HAP-1 (cell line): ENCODE measurements at regions not wholly inside any gene's neighbourhood (a gene's known extent, or its start where the extent isn't known, plus 50 kb on each side); places are given as distances from the start of the nearest gene placed in this dataset.
"Not testable (repeated sequence)": the region's sequence is repeated elsewhere in the genome, so short reads cannot be mapped to it uniquely, and the experiment has no call there.

ENCODE experiments used
- DNase-seq, 2 experiments: peaks; one replicate each; pipeline ENCODE4 v3.0.0-alpha.2; 2016 to 2020; ENCODE audit warnings: low spot score in 2 of 2
- H3K27me3 ChIP-seq: fragments of 250-450 bp; sonication (Bioruptor Pico); 2 replicates; pipeline ENCODE4 v1.5.1; 2020; ENCODE audit warnings: low read depth, mild to moderate bottlenecking, moderate library complexity
- H3K36me3 ChIP-seq: fragments of 250-450 bp; sonication (Bioruptor Pico); replicated peaks from 2 replicates; pipeline ENCODE4 v1.5.1; 2020; ENCODE audit warnings: mild to moderate bottlenecking
- H3K4me1 ChIP-seq: fragments of 250-450 bp; sonication (Bioruptor Pico); 2 replicates; pipeline ENCODE4 v1.5.1; 2020; ENCODE audit warnings: mild to moderate bottlenecking
- H3K4me3 ChIP-seq: fragments of 250-450 bp; sonication (Bioruptor Pico); 2 replicates; pipeline ENCODE4 v1.5.1; 2020; ENCODE audit warnings: mild to moderate bottlenecking, moderate library complexity
- H3K9me3 ChIP-seq: fragments of 250-450 bp; sonication (Bioruptor Pico); 2 replicates; pipeline ENCODE4 v1.5.1; 2020; ENCODE audit warnings: mild to moderate bottlenecking, moderate library complexity
- in situ Hi-C: fragments of 300-500 bp; cut with MboI; formaldehyde crosslinking; loops from 3 replicates; pipeline ENCODE4 v1.14.3; 2020; ENCODE audit warnings: low sequenced_read_pairs, inconsistent platforms, mixed read lengths

DNA sequence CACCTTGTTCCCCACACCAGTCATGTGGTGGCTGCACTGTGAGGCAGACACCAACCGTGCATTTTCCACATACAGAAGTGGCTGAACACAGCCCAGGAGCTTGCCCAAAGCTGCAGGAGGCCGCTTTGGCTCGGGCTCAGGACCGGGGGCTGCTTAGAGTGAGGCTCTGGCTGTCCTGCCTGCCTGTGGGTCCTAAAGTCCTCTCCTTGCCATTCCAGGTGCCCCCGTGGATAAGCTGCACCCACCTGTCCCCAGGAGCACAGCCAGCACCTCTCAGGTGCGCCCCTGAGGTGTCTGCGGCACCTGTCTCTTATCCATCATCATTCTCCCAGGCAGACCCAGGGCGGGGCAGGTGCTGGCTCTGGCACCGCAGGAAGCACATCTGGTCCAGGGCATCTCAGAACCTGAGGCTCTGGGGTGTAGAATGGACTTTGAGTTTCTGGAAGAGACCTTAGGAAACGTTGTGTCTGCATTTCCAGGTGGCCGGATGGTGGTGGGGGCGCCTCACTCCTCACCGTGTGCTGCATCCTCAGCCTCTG, 180.5 kb upstream of the ZNF469 start:
- H3K4me1 ChIP-seq: no peaks in the 10 kb centered on the region
- no peaks in the 10 kb centered on the region for H3K27me3 ChIP-seq
- H3K4me3 ChIP-seq: no peak overlapping the region
- DNase-seq: no peak
- no peaks in the 10 kb centered on the region for H3K9me3 ChIP-seq
- in situ Hi-C loops: no loop called here
- no peaks in the 10 kb centered on the region for H3K36me3 ChIP-seq

DNA sequence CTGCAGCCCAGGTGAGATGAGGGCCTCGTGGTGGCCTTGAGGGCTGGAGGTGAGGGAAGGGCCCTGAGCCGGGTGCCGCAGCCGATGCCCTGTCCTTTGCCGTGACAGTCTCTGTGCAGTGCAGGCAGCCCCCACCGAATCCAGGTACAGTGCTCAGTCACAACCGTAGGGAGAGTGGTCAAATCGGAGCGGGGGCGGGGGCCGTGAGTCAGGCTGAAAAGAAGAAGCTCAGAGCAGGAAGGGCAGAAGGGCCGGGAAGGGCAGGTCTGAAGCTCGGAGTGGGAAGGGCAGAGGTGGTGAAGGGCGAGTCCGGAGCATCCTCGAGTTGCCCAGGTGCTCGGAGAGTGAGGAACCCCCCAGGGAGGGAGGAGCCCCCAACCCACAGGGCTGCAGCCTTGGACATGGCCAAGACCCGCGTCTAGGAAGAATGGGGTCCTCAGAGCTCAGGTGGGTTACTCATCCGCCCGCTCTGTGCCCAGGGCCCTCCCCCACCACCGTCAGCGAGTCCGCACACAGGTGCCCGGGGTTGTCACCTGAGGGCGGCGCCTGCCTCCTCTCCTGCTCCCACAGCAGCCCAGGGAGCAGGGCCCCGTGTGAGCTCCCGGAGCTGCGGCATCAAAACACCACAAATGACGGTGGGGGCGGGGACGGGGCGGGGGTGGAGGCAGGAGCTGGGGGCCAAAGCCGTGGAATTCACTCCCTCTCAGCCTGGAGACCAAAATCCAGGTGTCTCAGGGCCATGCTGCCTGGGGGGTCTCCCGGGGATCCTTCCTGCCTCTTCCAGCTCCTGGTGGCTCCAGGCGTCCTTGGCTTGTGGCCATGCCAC, 179.7 kb upstream of the ZNF469 start:
- H3K27me3 ChIP-seq, H3K4me1 ChIP-seq, H3K36me3 ChIP-seq, DNase-seq, H3K4me3 ChIP-seq, H3K9me3 ChIP-seq, in situ Hi-C loops: not testable (repeated sequence)

DNA sequence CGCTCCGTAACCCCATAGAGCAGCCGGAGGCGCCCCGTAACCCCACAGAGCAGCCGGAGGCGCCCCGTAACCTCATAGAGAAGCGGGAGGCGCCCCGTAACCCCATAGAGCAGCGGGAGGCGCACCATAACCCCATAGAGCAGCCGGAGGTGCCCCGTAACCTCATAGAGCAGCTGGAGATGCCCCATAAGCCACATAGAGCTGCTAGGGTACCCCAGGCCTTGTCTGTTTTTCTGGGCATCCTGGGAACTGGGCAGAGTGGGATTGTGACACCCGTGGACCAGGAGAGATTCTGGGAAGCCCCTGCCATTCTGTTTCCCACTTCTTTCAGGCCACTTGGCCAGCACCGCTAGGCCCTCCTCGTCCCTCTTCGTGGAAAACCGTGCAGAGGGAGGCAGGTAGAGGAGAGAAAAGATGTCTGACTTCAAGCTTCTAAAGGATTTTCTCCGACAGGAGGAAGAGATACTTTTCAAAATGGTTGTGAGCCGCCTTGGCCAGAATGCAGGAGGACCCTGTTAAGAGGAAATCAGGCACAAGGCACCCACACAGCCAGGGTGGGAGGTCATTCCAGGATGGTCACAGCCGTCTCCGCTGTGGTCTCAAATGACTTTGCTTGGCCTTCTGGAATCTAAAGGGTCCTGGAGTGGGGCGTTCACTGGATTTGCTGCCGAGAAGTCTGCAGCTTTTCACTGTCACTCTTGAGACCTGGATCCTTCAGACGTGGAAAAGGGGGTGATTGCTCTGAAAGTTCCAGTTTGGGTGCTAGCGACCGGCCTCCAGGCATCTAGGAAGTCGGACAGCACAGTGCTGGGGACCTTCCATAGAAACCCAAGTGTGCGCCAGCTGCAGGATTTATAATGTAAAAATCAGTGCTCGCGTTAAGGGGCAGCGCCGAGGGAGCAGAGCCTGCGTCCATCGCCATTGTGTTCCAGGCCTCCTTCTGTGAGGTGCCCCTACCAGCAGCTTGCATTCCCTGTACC, 178.3 kb upstream of the ZNF469 start:
- H3K4me3 ChIP-seq, H3K9me3 ChIP-seq, H3K4me1 ChIP-seq, in situ Hi-C loops, H3K27me3 ChIP-seq, H3K36me3 ChIP-seq, DNase-seq: not testable (repeated sequence)

DNA sequence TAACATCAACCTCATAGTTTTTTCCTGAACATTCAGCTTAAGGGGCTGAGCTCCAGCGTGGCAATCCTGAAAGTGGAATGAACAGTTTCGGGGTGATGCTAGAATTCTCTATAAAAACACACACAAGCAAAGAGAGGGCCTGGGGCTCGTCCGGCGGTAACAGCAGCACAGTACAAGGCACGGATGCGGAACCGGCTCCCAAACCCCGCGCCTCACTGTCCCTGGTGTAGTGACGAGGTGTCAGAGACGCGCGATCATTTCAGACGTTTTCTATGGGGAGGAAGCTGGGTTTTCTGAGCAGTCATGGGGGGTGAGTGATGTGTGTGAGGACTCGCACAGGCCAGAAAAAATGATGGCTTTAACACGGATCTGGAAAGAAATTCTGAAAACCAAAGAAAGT, 177.3 kb upstream of the ZNF469 start:
- H3K9me3 ChIP-seq, H3K36me3 ChIP-seq, in situ Hi-C loops, DNase-seq, H3K27me3 ChIP-seq, H3K4me1 ChIP-seq, H3K4me3 ChIP-seq: not testable (repeated sequence)

DNA sequence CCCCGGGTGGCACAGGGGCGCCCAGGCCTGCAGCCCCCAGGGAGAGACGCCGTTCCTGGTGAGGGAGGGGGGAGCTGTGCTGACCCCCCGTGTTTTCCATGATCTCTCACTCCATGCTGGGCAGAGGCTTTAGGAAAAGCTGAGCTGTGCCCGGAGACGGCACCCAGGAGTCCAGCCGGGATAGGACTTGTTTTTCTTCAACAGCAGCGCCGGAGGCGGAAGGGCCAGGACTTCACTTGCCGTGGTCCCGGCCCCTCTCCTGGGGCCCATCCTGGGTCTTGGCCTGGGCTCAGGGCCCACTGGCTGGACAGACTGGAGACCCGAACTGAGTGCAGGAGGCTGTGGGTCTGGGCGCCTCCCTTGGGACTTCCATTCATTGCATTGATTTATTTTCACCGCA, 176.8 kb upstream of the ZNF469 start:
- DNase-seq, H3K36me3 ChIP-seq, H3K4me3 ChIP-seq, H3K9me3 ChIP-seq, H3K4me1 ChIP-seq, H3K27me3 ChIP-seq, in situ Hi-C loops: not testable (repeated sequence)

DNA sequence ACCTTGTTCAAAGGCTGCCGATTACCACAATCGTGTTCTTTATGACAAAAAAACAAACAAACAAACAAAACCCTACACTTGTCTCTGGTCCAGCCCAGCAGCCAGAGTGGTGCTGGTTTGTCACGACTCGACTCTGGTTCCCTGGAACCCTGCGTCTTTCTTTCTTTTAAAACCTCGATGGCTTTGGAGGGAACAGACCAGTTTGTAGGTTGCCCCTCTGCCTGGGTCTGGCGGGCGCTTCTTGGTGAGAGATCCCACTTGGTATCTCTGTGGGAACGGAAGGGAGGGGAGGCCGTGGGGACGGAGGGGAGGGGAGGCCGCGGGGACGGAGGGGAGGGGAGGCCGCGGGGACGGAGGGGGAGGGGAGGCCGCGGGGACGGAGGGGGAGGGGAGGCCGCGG, 176.2 kb upstream of the ZNF469 start:
- H3K27me3 ChIP-seq, H3K4me1 ChIP-seq, H3K36me3 ChIP-seq, DNase-seq, in situ Hi-C loops, H3K4me3 ChIP-seq, H3K9me3 ChIP-seq: not testable (repeated sequence)

DNA sequence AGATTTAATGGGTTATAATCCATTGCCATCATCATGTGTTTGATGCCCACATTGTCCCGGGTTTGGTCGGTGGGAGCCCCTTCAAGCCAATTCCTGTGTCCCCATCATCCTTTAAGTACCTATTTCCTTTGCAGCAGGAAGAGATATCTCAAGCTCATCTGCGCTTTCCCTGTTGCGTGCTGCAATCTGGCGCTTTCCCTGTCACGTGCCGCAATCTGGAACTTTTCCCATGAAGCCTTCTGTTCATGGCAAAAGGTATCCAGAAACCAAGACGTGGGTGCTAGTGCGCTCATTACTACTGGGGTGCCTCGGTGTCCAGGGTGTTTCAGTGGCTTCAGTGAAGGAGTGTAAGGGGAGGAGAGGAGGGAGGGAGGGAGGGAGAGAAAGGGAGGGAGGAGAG, 174.6 kb upstream of the ZNF469 start:
- in situ Hi-C loops: no loop called here
- no peaks in the 10 kb centered on the region for H3K4me1 ChIP-seq
- no peaks in the 10 kb centered on the region for H3K9me3 ChIP-seq
- no peak overlapping the region for H3K4me3 ChIP-seq
- H3K27me3 ChIP-seq: no peaks in the 10 kb centered on the region
- no peaks in the 10 kb centered on the region for H3K36me3 ChIP-seq
- no peak for DNase-seq

DNA sequence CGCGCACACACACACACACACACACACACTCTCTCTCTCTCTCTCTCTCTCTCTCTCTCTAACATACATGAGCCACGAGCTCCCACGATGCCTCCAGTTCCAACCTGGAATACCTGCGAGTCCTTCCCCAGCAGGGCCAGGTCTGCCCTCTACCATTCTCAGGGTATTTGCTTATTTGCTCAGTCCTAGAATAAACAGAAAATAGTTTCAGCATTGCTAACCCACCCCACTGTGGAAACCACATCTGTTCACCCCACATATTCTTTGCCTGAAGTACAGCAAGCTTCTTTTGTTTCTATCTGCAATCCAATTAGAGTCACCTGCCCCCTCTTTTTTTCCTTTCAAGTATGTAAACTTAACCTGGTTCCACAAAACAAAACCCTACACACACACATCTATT, 174.0 kb upstream of the ZNF469 start:
- H3K4me3 ChIP-seq, H3K9me3 ChIP-seq, H3K36me3 ChIP-seq, DNase-seq, H3K27me3 ChIP-seq, in situ Hi-C loops, H3K4me1 ChIP-seq: not testable (repeated sequence)

DNA sequence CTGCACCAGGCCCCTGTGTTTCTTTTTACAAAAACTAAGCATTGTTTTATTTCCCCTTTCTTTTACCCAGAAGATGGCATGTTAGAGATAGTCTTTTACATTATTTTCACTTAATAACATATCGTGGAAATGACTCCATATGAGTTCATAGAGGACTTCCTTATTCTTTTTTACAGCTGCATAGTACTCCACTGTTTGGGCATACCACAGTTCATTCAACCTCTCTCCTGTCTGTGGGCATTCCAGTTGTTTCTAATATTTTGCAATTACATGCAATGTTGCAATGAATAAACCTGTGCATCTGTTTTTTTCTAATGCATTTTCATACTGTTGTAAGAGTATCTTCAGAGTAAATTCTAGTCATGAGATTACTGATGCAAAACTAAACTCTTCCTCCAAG, 173.2 kb upstream of the ZNF469 start:
- H3K9me3 ChIP-seq, H3K4me3 ChIP-seq, H3K4me1 ChIP-seq, H3K27me3 ChIP-seq, DNase-seq, in situ Hi-C loops, H3K36me3 ChIP-seq: not testable (repeated sequence)

DNA sequence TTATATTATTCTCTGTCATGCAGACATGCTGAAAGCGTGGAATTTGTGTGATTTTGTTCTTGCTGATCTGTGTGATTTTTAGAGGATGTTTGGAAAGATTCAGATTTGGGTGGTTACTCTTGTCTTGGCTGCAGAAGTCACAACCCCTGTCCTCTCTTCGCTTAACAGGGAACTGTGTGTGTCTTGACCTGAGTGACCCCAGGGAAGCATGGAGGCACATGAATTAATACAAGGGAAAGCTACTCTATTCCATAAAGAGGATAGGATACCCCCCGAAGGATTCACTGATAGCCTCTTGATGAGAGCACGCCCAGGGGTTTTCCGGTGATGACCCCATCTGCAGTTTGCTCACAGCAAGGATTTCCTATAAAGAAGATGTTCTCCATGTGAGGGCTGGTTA, 168.8 kb upstream of the ZNF469 start:
- DNase-seq, H3K27me3 ChIP-seq, H3K4me1 ChIP-seq, in situ Hi-C loops, H3K4me3 ChIP-seq, H3K36me3 ChIP-seq, H3K9me3 ChIP-seq: not testable (repeated sequence)

DNA sequence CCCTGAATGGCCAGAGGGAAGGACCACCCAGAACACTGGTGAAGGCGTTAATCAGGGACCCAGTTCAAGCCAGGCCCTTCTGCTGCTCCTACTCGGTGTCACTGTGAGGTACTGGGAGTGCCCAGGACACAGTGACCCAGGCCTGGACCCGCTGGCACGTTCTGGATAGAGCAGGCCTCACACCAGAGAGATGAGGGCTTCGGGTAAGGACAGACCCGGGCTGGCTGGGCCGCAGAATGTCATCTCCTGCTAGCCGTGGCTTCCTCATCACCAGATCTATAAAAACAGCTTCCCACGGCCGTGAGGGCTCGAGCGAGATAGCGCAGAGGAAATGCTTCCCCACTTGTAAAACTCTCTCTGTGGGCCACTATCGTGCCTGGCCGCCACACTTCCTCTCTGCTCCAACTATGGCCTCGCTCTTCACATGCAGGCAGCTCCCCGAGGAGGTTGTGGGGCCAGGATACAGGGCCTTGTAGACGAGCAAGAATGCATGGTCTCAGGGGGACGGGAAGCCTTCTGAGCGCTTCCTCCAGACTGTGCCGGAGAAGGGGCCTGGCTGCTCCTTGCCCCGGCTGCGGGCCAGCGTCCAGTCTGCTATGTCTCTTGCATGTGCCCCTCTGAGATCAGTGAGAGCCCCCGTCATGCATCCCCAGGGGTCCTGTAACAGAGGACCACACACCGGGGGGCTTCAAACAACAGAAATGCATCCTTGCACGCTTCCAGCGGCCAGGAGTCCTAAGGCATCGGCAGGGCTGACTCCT, 161.6 kb upstream of the ZNF469 start:
- DNase-seq, H3K4me3 ChIP-seq, H3K9me3 ChIP-seq, H3K4me1 ChIP-seq, H3K27me3 ChIP-seq, H3K36me3 ChIP-seq, in situ Hi-C loops: not testable (repeated sequence)

DNA sequence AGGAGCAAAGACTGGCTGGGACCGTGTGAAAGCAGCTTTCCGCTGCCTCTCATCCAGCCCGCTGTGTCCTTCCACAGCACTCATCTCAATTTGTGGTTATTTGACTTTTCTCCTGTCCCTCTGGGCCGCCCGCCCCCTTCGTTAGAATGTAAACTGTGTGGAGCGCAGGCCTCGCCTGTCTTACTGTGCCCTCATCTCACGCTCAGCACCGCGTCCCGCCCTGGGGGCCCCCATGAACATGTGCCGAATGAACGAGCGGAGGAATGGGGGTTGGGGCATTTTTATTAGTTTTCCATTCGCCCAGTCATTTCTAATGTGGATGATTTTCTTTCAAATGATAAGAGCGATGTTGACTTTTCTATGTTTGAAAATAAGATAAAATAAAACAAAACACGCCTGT, 159.1 kb upstream of the ZNF469 start:
- H3K4me1 ChIP-seq, H3K27me3 ChIP-seq, H3K9me3 ChIP-seq, H3K4me3 ChIP-seq, in situ Hi-C loops, DNase-seq, H3K36me3 ChIP-seq: not testable (repeated sequence)

DNA sequence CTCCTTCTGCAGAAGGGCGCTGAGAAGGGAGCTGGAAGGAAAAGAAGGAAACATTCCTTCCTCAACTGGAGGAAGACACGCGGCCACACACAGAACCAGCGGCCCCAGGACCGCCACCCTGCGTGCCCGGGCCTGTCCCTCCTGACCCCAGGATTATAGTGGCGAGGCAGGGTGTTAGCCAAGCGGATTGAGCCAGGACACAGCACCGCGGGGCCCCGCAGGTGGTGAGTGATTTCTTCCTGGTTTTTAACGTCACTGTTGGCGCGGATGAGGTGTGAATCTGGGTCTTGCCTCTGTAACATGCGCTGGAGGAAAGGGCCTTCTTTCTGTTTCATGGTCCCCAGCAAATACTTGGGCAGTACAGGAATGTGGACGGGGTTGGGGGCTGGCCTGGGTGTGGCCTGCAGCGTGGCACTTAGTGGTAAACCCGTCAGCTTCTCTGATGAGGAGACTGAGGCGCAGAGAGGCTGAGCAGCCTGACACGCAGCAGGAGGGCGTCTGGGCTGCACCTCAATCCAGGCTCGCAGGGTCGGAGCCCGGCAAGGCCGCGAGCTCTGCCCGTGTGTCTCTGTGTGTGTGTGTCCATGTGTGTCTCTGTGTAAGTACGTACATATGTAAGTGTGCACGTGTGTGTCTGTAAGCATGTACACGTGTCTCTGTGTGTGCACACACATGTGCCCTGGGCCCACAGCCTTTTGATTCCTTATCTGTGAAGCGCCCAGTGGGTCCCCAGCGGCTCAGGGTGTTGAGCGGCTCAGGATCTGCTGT, 158.4 kb upstream of the ZNF469 start:
- H3K4me3 ChIP-seq, H3K9me3 ChIP-seq, H3K4me1 ChIP-seq, in situ Hi-C loops, DNase-seq, H3K36me3 ChIP-seq, H3K27me3 ChIP-seq: not testable (repeated sequence)
